Vagina (tissue), 2 donors: ENCODE measurements at regions not wholly inside any gene's neighbourhood (a gene's known extent, or its start where the extent isn't known, plus 50 kb on each side); places are given as distances from the start of the nearest gene placed in this dataset.

ENCODE experiments used
- DNase-seq, 2 donors: peaks; one replicate each; pipeline ENCODE4 v3.0.0-alpha.2; 2017; ENCODE audit errors: extremely low spot score in 2 of 2
- H3K27ac ChIP-seq: fragments of 200-600 bp; sonication (generic); one replicate; pipeline ENCODE4 v1.5.1; 2019
- H3K27me3 ChIP-seq: fragments of 200-600 bp; sonication (generic); one replicate; pipeline ENCODE4 v1.5.1; 2019
- H3K36me3 ChIP-seq, 2 donors: fragments of 200-600 bp; sonication (generic); one replicate each; pipeline ENCODE4 v1.5.1; 2017 to 2019
- H3K4me1 ChIP-seq: fragments of 200-600 bp; sonication (generic); one replicate; pipeline ENCODE4 v1.5.1; 2019
- H3K4me3 ChIP-seq, 2 donors: fragments of 200-600 bp; sonication (generic); 1 replicate in 1 of 2; 2 replicates in 1 of 2; pipeline ENCODE4 v1.5.1; 2016 to 2019
- H3K9me3 ChIP-seq: fragments of 200-600 bp; sonication (generic); one replicate; pipeline ENCODE4 v1.5.1; 2019
- POLR2A ChIP-seq, 2 donors: fragments of 450-650 bp; IDR thresholded peaks; one replicate each; pipeline ENCODE4 v1.6.1; 2017; ENCODE audit warnings: antibody characterized with exemption in 2 of 2, mild to moderate bottlenecking in 2 of 2, moderate library complexity in 2 of 2
- POLR2AphosphoS5 ChIP-seq, 2 donors: sonication (generic); formaldehyde crosslinking; IDR thresholded peaks; one replicate each; pipeline ENCODE4 v1.9.0; 2017; ENCODE audit warnings: antibody characterized with exemption in 2 of 2, mild to moderate bottlenecking in 2 of 2, low read depth in 1 of 2; ENCODE audit not compliant: insufficient read depth in 1 of 2
- intact Hi-C: fragments of 100-400 bp; cut with DNase I; formaldehyde crosslinking; loops from one replicate; pipeline ENCODE4 v1.15.1; 2023
- TF ChIP-seq, protein P1 (sequence below), 3 experiments: fragments of 450-650 bp in 2 of 3; fragments of 200-600 bp in 1 of 3; sonication (generic) in 1 of 3; IDR thresholded peaks; one replicate each; pipeline ENCODE4 v1.5.1; 2017 to 2019; ENCODE audit warnings: antibody characterized with exemption in 3 of 3, mild to moderate bottlenecking in 2 of 3, moderate library complexity in 2 of 3

DNA sequence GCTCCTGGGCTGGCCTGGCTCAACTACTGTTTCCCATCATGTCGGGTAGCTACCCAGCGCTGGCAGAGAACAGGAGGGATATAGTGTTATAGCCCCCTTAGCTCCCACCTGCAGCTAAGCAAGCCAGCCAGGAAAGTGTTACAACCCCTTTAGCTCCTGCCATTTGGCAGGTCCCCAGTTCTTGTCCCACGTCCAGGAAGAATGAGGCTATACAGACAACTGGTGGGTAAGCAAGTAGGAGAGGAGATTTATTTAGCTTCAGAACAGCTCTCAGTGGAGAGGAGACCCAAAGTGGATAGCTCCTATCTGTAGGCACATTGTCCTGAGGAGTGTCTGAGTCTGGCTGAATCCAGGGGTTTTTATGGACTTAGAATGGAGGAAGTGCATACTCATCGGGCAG lies 741.1 kb upstream of the B3GALT2 start:
- TF ChIP-seq, protein P1, sequence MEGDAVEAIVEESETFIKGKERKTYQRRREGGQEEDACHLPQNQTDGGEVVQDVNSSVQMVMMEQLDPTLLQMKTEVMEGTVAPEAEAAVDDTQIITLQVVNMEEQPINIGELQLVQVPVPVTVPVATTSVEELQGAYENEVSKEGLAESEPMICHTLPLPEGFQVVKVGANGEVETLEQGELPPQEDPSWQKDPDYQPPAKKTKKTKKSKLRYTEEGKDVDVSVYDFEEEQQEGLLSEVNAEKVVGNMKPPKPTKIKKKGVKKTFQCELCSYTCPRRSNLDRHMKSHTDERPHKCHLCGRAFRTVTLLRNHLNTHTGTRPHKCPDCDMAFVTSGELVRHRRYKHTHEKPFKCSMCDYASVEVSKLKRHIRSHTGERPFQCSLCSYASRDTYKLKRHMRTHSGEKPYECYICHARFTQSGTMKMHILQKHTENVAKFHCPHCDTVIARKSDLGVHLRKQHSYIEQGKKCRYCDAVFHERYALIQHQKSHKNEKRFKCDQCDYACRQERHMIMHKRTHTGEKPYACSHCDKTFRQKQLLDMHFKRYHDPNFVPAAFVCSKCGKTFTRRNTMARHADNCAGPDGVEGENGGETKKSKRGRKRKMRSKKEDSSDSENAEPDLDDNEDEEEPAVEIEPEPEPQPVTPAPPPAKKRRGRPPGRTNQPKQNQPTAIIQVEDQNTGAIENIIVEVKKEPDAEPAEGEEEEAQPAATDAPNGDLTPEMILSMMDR (IDR thresholded peaks at IDR 0.05): no peak
- intact Hi-C loops: no loop called here
- H3K36me3 ChIP-seq: no peaks in the 10 kb centered on the region
- no peak overlapping the region for H3K27ac ChIP-seq
- H3K4me1 ChIP-seq: no peaks in the 10 kb centered on the region
- no peaks in the 10 kb centered on the region for H3K27me3 ChIP-seq
- no peak overlapping the region for H3K4me3 ChIP-seq
- no peaks in the 10 kb centered on the region for H3K9me3 ChIP-seq
- DNase-seq: no peak

DNA sequence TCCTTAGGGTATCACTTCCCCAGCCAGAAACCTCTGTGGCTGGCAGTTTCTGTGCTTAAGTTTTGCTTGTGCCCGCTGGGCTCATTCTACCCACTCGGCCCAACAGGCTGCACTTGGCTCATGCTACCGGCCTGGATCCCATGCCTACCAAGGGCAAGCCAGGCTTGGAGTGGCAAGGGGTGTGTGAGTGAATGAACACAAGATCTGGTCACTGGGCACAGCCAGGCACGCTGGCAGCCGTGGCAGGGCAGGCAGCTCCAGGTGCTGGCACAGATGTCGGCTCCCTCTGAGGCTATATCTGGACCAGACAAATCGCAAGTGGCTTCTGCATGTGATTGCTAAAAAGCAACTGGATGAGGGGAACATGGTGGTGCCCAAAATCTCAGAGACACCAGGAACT lies 740.5 kb upstream of the B3GALT2 start:
- no peaks in the 10 kb centered on the region for H3K36me3 ChIP-seq
- H3K4me3 ChIP-seq: no peak overlapping the region
- H3K9me3 ChIP-seq: no peaks in the 10 kb centered on the region
- H3K27me3 ChIP-seq: no peaks in the 10 kb centered on the region
- no peak for TF ChIP-seq POLR2AphosphoS5 (IDR thresholded peaks at IDR 0.05; ENCODE audit: insufficient read depth in 1 of 2, low read depth in 1 of 2)
- TF ChIP-seq, protein P1 (IDR thresholded peaks at IDR 0.05): no peak
- TF ChIP-seq POLR2A (IDR thresholded peaks at IDR 0.05): no peak
- intact Hi-C loops: no loop called here
- H3K4me1 ChIP-seq: no peaks in the 10 kb centered on the region
- no peak overlapping the region for H3K27ac ChIP-seq
- DNase-seq: no peak

DNA sequence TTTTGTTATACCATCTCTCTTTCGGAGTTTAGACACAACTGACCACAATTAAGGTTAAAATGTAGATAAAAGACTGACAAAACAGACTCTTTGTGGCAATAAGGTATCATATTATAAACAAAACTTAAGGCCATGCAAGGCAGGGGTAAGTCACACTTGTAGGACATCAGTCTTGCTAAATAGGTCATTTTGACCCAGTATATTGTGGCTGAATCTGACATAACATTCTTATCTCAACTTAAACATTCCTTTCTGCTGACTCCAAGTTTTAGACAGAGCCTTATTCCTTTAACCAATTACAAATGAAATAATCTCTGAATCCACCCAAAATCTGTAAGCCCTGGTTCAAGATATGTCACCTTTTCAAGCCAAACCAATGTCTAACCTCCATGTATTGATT lies 733.4 kb upstream of the B3GALT2 start:
- no peak for DNase-seq
- TF ChIP-seq, protein P1 (IDR thresholded peaks at IDR 0.05): no peak
- TF ChIP-seq POLR2A (IDR thresholded peaks at IDR 0.05) (no peak), POLR2AphosphoS5 (IDR thresholded peaks at IDR 0.05; ENCODE audit: insufficient read depth in 1 of 2, low read depth in 1 of 2) (no peak)
- no peak overlapping the region for H3K27ac ChIP-seq
- no peaks in the 10 kb centered on the region for H3K36me3 ChIP-seq
- no peaks in the 10 kb centered on the region for H3K9me3 ChIP-seq
- H3K4me3 ChIP-seq: no peak overlapping the region
- no peaks in the 10 kb centered on the region for H3K27me3 ChIP-seq
- intact Hi-C loops: no loop called here
- H3K4me1 ChIP-seq: no peaks in the 10 kb centered on the region

DNA sequence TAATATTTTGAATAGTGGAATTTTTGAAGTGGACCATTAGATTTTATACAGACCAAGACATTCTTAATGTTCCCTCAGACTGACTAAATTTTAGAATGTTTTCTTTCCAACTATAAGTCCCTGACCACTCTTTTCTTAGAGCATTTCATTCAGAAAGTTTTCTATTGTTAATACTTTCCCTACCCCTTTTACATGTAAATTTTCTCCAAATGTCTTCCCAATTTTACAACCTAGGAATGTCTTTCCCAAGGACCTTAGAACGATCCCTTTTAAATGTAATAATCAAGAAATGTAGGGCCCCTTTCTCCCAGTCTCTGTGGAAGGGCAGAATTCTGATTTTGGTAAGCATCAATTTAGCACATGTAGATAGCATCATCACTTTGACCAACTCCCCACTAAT lies 730.0 kb upstream of the B3GALT2 start:
- H3K4me3 ChIP-seq: no peak overlapping the region
- H3K36me3 ChIP-seq: no peaks in the 10 kb centered on the region
- no peaks in the 10 kb centered on the region for H3K9me3 ChIP-seq
- H3K27ac ChIP-seq: no peak overlapping the region
- intact Hi-C loops: no loop called here
- no peaks in the 10 kb centered on the region for H3K4me1 ChIP-seq
- TF ChIP-seq, protein P1 (IDR thresholded peaks at IDR 0.05): no peak
- no peak for TF ChIP-seq POLR2AphosphoS5 (IDR thresholded peaks at IDR 0.05; ENCODE audit: insufficient read depth in 1 of 2, low read depth in 1 of 2)
- no peak for TF ChIP-seq POLR2A (IDR thresholded peaks at IDR 0.05)
- H3K27me3 ChIP-seq: no peaks in the 10 kb centered on the region
- no peak for DNase-seq

DNA sequence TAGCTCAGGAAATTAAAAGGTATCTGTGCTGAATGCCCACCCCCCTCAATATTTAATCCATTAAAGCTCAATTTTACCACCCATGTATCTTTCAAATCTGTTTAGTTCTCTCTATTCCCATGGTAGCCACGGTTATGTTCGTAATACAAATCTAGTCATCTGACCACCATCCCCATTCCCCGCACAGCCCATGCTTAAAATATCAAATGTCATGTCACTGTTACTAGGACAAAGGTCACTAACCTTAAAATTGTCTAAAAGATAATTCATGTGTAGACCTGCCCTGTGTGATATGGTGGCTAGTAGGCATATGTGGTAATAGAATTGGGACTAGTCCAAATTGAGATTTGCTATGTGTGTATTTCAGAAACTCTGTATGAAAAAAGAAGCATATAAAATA lies 728.5 kb upstream of the B3GALT2 start:
- Histone ChIP-seq H3K27ac (no peak overlapping the region), H3K27me3 (no peaks in the 10 kb centered on the region), H3K4me1 (no peaks in the 10 kb centered on the region), H3K4me3 (no peak overlapping the region), H3K9me3 (no peaks in the 10 kb centered on the region), H3K36me3 (no peaks in the 10 kb centered on the region)
- TF ChIP-seq POLR2AphosphoS5 (IDR thresholded peaks at IDR 0.05; ENCODE audit: insufficient read depth in 1 of 2, low read depth in 1 of 2) (no peak), POLR2A (IDR thresholded peaks at IDR 0.05) (no peak)
- TF ChIP-seq, protein P1 (IDR thresholded peaks at IDR 0.05): no peak
- no peak for DNase-seq
- intact Hi-C loops: no loop called here
